GM12873 (cell line): ENCODE measurements at regions not wholly inside any gene's neighbourhood (a gene's known extent, or its start where the extent isn't known, plus 50 kb on each side); places are given as distances from the start of the nearest gene placed in this dataset.

Experiments used
- TF ChIP-seq, protein P1 (sequence below): IDR thresholded peaks from 2 replicates; pipeline ENCODE4 v1.5.1; 2012; ENCODE audit warnings: low read depth, mild to moderate bottlenecking, moderate library complexity, low read length, control low read depth; ENCODE audit not compliant: insufficient read depth; ENCODE audit errors: missing control alignments

DNA sequence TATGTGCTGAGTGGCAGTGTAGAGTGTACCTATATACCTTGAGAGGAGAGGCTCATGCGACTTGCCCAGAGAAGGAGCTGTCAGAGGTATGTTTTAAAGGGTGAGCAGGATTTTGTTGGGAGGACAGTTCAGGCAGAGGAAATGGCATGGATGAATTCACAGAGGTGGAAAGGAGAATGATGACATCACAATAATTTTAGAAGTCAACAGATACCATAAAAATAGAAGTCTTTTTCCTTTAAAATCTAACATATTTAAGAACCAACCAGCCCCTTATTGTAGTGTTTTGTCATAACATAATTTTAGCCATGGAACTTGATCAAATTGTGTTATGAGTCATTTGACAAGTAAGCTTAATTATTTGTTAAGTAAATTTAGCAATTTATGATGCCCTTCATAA, 538.1 kb upstream of the GYPC start:
- TF ChIP-seq, protein P1, sequence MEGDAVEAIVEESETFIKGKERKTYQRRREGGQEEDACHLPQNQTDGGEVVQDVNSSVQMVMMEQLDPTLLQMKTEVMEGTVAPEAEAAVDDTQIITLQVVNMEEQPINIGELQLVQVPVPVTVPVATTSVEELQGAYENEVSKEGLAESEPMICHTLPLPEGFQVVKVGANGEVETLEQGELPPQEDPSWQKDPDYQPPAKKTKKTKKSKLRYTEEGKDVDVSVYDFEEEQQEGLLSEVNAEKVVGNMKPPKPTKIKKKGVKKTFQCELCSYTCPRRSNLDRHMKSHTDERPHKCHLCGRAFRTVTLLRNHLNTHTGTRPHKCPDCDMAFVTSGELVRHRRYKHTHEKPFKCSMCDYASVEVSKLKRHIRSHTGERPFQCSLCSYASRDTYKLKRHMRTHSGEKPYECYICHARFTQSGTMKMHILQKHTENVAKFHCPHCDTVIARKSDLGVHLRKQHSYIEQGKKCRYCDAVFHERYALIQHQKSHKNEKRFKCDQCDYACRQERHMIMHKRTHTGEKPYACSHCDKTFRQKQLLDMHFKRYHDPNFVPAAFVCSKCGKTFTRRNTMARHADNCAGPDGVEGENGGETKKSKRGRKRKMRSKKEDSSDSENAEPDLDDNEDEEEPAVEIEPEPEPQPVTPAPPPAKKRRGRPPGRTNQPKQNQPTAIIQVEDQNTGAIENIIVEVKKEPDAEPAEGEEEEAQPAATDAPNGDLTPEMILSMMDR = no peak

DNA sequence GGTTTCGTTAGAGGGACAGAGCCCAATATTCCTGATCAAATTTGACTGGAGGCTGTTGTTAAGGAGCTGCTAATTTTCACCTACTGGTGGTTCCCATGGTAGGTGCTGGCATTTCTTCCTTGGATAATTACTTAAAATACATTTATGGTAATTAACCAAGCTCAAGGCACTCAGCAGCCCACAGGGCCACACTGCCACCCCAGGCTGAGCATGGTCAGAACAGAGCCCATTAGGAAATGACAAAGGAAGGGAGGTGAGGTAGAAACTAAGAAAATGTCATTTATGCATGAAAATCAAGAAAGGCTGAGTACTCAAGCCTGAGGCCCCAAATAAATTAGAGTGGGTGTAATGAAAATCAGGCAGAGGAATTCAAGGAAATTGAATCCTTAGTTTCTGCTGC, 510.2 kb upstream of the GYPC start:
- TF ChIP-seq, protein P1 = no peak

DNA sequence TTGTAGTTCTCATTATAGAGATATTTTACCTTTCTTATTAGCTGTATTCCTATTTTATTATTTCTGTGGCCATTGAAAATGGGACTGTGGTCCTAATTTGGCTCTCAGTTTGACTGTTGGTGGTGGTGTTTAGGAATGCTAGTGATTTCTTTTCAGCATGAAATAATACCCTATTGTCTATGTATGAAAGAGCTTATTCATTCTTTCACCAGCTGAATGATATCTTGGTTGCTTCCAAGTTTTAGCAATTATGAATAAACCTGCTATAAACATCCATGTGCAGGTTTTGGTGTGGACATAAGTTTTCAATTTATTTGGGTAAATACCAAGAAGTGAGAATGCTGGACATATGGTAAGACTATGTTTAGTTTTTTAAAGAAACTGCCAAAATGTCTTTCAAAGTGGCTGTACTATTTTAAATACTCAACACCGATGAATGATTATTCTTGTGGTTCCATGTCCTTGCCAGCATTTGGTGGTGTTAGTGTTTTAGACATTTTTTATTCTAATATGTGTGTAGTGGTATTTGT, 501.6 kb upstream of the GYPC start:
- TF ChIP-seq, protein P1 = no peak

DNA sequence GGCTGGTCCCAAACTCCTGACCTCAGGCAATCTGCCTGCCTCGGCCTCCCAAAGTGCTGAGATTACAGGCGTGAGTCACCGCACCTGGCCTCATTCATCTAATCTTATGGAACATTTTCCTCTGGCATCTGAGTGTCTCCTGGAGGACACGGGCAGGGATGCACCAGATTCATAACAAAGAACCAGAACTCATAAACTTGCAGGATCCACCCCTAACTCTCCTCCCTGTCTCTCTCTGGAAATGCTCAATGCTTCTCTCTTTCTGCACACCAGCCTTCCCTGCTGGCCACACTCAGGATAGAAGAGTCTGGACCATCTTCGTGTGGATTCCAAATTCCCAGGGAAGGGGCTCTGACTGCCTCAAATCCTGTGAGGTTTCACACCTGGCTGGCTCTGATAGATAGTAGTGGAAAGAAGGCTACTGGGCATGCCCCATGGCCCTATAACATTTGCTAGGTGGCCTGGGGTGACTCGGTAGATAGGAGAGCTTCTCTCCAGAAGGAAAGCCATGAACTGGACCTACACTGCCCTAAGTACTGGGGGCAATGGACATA, 483.2 kb upstream of the GYPC start:
- TF ChIP-seq, protein P1 = no peak

DNA sequence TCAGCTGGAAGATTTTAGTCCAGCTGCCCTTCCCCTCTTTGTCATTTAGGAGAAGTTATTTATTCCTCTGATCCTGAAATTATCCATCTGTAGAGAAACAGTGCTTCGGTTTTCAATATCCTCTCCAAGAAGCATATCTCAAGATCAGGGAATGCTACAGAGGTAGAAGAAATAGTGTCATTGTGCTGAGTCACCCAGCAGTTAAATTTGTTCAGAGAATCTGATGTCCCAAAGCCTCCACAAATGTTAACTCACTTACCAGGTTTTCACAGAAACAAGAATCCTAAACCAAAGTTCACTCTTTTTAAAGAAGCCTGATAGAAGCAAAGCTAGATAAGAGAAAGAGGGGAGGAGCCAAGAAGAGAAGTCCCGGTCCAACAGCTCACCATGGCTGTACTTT, 480.7 kb upstream of the GYPC start:
- TF ChIP-seq, protein P1 = no peak

DNA sequence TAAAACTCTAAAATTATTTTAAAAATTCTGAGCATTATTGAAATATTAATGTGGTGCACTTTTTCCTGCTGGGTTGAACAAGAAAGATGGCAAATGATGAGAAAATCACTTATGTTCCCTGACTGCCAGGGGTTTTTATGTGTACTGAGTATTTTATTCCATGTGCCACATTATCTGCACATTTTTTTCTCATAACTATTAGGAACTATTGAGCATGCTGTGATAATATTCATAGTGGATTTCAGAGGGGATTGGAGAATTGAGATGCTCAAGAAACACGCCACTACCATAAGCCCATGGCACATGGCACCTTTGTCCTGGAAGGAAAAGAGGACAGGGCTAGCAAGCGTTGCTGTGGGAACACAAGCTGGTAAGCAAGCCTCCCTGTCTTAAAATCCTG, 478.5 kb upstream of the GYPC start:
- TF ChIP-seq, protein P1 = no peak

DNA sequence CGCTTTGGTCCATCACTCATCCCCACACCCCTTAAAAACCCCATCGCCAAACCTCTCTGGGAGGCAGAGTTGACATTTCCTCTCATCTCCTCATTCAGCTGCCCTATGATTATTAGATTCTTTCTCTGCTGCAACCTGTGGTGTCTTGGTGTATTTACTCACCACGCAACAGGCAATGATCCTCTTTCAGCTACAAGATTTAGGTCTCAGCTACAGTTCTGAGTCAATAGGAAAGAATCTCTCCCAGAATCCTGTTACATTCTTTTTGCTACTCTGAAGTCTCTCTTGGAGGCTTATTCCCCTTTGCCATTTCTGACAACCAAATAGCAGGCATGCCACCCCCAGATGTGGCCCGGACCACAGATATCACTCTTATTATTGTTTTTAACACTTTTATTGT, 468.3 kb upstream of the GYPC start:
- TF ChIP-seq, protein P1 = no peak
